ENCODE measurements at regions not wholly inside any gene's neighbourhood (a gene's known extent, or its start where the extent isn't known, plus 50 kb on each side); places are given as distances from the start of the nearest gene placed in this dataset.

DNA sequence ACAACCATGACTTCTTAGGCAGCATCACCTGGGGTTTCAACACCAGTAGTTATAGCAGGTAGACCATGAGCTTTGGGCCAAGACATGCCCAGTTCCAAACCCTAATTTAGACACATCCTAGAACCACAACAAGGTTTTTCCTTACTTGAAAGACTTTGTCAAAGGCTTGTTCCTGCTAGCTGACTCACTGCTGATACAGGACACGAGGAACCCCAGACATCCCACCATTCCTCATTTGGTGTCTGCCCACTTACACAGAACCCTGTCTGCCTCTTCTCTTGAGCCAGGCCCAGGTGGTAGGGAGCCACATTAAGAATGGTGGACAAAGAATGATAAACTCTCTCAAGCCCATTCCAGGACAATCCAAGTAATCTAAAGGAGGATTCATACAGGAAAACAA, 109.0 kb downstream of the CCDC71L start:
- no peak for DNase-seq (ENCODE audit: low spot score in 2 of 2)
- TF ChIP-seq, protein P1, sequence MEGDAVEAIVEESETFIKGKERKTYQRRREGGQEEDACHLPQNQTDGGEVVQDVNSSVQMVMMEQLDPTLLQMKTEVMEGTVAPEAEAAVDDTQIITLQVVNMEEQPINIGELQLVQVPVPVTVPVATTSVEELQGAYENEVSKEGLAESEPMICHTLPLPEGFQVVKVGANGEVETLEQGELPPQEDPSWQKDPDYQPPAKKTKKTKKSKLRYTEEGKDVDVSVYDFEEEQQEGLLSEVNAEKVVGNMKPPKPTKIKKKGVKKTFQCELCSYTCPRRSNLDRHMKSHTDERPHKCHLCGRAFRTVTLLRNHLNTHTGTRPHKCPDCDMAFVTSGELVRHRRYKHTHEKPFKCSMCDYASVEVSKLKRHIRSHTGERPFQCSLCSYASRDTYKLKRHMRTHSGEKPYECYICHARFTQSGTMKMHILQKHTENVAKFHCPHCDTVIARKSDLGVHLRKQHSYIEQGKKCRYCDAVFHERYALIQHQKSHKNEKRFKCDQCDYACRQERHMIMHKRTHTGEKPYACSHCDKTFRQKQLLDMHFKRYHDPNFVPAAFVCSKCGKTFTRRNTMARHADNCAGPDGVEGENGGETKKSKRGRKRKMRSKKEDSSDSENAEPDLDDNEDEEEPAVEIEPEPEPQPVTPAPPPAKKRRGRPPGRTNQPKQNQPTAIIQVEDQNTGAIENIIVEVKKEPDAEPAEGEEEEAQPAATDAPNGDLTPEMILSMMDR (IDR thresholded peaks at IDR 0.05): no peak
- no peak for TF ChIP-seq POLR2A (IDR thresholded peaks at IDR 0.05)
- TF ChIP-seq POLR2AphosphoS5 (IDR thresholded peaks at IDR 0.05): no peak
- Histone ChIP-seq H3K27ac (no peak overlapping the region), H3K4me1 (no peaks in the 10 kb centered on the region), H3K4me3 (no peak overlapping the region), H3K9me3 (peaks cover 0 to 9% of the 10 kb centered on the region in 2 donors), H3K27me3 (no peaks in the 10 kb centered on the region), H3K36me3 (no peaks in the 10 kb centered on the region)
- intact Hi-C loops (cut with DNase I; ENCODE audit: low total_unique reads): no loop called here

DNA sequence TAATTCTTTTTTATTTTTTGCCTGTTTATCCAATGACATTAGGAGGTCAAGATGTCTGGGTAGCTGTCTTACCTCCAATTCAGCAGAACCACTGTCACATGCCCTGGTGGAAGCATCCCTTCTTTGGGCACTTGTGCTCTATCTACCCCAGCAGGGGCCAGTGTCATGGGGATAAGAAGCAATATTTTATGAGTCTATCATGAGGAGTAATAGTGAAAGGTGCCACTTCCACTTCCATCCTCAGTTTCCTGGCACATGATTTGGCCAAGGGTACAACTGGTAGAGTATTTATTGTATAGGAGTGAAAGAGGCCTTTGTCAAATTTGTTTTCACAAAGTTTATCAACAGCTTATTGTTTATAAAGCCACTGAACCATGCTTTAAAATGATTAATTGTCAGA, 112.5 kb downstream of the CCDC71L start:
- no peak overlapping the region for H3K27ac ChIP-seq
- no peaks in the 10 kb centered on the region for H3K9me3 ChIP-seq
- no peak for DNase-seq (ENCODE audit: low spot score in 2 of 2)
- no peaks in the 10 kb centered on the region for H3K27me3 ChIP-seq
- TF ChIP-seq, protein P1 (IDR thresholded peaks at IDR 0.05): no peak
- no peak for TF ChIP-seq POLR2A (IDR thresholded peaks at IDR 0.05)
- TF ChIP-seq POLR2AphosphoS5 (IDR thresholded peaks at IDR 0.05): no peak
- H3K36me3 ChIP-seq: no peaks in the 10 kb centered on the region
- intact Hi-C loops (cut with DNase I; ENCODE audit: low total_unique reads): no loop called here
- H3K4me1 ChIP-seq: no peaks in the 10 kb centered on the region
- no peak overlapping the region for H3K4me3 ChIP-seq

DNA sequence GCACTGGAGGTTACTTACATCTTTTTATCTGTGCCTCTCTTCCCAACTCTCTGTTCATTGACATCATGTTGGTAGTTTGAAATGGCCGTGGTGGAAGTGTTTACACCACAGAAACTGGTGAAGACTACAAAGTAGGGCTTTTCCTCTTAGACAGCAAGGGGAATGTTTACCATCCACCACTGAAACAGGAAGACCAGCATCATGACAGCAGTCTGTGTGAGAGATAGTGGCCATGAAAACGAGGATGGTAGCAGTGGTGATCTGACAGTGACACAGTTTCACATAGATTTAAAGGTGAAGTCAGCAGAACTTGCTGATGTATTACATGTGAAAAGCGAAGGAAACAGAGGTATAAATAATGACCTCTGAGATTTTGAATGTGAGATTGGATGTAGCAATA, 115.7 kb downstream of the CCDC71L start:
- H3K4me3 ChIP-seq: no peak overlapping the region
- intact Hi-C loops (cut with DNase I; ENCODE audit: low total_unique reads): no loop called here

DNA sequence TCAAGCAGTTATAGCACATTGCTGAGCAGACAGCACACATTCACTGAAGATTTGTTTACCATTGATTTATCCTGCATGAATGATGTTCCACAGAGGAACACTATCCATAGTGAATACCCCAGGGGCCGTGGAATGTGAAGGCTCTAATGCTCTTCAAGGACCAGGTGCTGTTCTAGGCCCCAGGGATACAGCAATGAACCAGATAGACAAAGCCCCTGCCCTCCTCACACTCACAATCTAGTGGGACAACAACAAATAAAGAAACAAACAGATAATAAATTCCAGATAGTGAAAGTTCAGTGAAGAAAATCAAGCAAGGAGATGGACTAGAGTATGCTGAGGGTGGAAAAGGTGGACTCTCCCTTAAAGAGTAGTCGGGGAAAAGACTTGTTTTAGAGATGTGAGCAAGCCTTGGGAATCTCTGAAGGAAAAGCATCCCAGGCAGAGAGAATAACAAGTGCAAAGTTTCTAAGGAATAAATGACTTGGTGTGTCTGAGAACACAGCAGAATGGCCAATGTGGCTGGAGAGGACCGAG, 117.7 kb downstream of the CCDC71L start:
- no peaks in the 10 kb centered on the region for H3K36me3 ChIP-seq
- intact Hi-C loops (cut with DNase I; ENCODE audit: low total_unique reads): no loop called here
- DNase-seq (ENCODE audit: low spot score in 2 of 2): no peak
- no peaks in the 10 kb centered on the region for H3K9me3 ChIP-seq
- TF ChIP-seq POLR2A (IDR thresholded peaks at IDR 0.05) (no peak), POLR2AphosphoS5 (IDR thresholded peaks at IDR 0.05) (no peak)
- TF ChIP-seq, protein P1 (IDR thresholded peaks at IDR 0.05): no peak
- no peak overlapping the region for H3K4me3 ChIP-seq
- H3K27ac ChIP-seq: peak overlapping the region; percentile 73 to 90
- H3K27me3 ChIP-seq: no peaks in the 10 kb centered on the region
- no peaks in the 10 kb centered on the region for H3K4me1 ChIP-seq

More for the DNA sequence above, 115.7 kb downstream of the CCDC71L start:
- no peak for TF ChIP-seq POLR2AphosphoS5 (IDR thresholded peaks at IDR 0.05)
- TF ChIP-seq, protein P1 (IDR thresholded peaks at IDR 0.05): no peak
- Histone ChIP-seq H3K36me3 (no peaks in the 10 kb centered on the region), H3K27ac (no peak overlapping the region), H3K9me3 (no peaks in the 10 kb centered on the region), H3K4me1 (no peaks in the 10 kb centered on the region), H3K27me3 (no peaks in the 10 kb centered on the region)
- no peak for DNase-seq (ENCODE audit: low spot score in 2 of 2)

DNA sequence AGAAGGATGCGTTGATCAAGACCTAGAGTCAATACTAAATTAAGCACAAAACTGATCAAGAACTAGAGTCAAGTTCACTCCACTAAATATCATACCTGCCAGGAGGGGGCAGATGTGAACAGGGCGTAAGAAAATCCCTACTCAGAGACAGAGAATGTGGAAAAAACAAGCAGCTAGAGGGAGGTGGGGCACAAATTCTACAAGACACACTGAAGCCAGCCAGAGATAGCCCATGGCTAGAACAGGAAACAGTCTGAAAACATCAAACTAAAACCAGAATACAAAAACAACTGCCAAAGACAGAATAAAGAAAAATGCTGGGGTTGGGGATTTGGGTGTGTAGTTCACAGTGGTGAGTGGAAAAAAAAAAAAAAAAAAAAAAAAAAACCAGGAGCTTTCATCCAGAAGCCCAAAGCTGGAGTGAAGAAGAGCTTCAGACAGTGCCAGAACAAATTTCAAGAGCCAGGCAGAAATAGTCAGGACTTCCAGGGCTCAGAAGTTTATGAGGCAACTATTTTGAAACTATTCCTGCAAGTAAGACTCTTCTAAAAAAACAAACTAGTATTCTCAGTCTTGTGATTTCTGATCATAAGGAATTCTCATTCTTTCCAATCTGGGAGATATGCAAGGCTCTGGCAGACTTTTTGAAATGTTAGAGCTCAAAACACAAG, 118.3 kb downstream of the CCDC71L start:
- H3K27me3 ChIP-seq: no peaks in the 10 kb centered on the region
- H3K36me3 ChIP-seq: no peaks in the 10 kb centered on the region
- H3K4me1 ChIP-seq: no peaks in the 10 kb centered on the region
- peak; percentile 54 to 63 for DNase-seq (ENCODE audit: low spot score in 2 of 2)
- intact Hi-C loops (cut with DNase I; ENCODE audit: low total_unique reads): no loop called here
- TF ChIP-seq POLR2A (IDR thresholded peaks at IDR 0.05): no peak
- TF ChIP-seq, protein P1 (IDR thresholded peaks at IDR 0.05): peak; percentile 83 to 87 (median 85)
- TF ChIP-seq POLR2AphosphoS5 (IDR thresholded peaks at IDR 0.05): peak in 1 of 3 donors; percentile 59
- H3K4me3 ChIP-seq: no peak overlapping the region
- H3K27ac ChIP-seq: peak overlapping the region; percentile 73 to 90
- H3K9me3 ChIP-seq: no peaks in the 10 kb centered on the region

Data from breast epithelium (tissue), 4 donors.